PC-3 (cell line): ENCODE measurements at regions not wholly inside any gene's neighbourhood (a gene's known extent, or its start where the extent isn't known, plus 50 kb on each side); places are given as distances from the start of the nearest gene placed in this dataset.

Source experiments
- EZH2 ChIP-seq: fragments of 300-600 bp; sonication (generic); IDR thresholded peaks from one replicate; pipeline ENCODE4 v1.6.1; 2017; ENCODE audit warnings: antibody characterized with exemption, mild to moderate bottlenecking, low read length; ENCODE audit not compliant: unreplicated experiment
- EZH2phosphoT487 ChIP-seq: fragments of 300-600 bp; sonication (generic); IDR thresholded peaks from 2 replicates; pipeline ENCODE4 v1.6.1; 2018; ENCODE audit warnings: mild to moderate bottlenecking, antibody characterized with exemption, low read length, borderline replicate concordance
- TF ChIP-seq, protein P1 (sequence below): fragments of 300-600 bp; sonication (generic); conservative IDR thresholded peaks from 2 replicates; pipeline ENCODE4 v1.5.1; 2017; ENCODE audit warnings: antibody characterized with exemption, low read depth, mild to moderate bottlenecking, low read length

- TF ChIP-seq, protein P1, sequence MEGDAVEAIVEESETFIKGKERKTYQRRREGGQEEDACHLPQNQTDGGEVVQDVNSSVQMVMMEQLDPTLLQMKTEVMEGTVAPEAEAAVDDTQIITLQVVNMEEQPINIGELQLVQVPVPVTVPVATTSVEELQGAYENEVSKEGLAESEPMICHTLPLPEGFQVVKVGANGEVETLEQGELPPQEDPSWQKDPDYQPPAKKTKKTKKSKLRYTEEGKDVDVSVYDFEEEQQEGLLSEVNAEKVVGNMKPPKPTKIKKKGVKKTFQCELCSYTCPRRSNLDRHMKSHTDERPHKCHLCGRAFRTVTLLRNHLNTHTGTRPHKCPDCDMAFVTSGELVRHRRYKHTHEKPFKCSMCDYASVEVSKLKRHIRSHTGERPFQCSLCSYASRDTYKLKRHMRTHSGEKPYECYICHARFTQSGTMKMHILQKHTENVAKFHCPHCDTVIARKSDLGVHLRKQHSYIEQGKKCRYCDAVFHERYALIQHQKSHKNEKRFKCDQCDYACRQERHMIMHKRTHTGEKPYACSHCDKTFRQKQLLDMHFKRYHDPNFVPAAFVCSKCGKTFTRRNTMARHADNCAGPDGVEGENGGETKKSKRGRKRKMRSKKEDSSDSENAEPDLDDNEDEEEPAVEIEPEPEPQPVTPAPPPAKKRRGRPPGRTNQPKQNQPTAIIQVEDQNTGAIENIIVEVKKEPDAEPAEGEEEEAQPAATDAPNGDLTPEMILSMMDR = no peak
- TF ChIP-seq EZH2phosphoT487 (no peak), EZH2 (no peak)
Measured at GRCh38 chr4:38302910-38303309, 342.7 kb downstream of the PTTG2 start.
